ENCODE measurements at regions not wholly inside any gene's neighbourhood (a gene's known extent, or its start where the extent isn't known, plus 50 kb on each side); places are given as distances from the start of the nearest gene placed in this dataset.
"Not testable (repeated sequence)": the region's sequence is repeated elsewhere in the genome, so short reads cannot be mapped to it uniquely, and the experiment has no call there.

- ATAC-seq (no peak), DNase-seq (no peak)
- WGBS, 4 donors, result 33 to 61% (median 42%) methylated on average over 4 of the region's 4 CpGs
- Histone ChIP-seq H3K4me3 (no peak overlapping the region), H3K27me3 (no peaks in the 10 kb centered on the region), H3K9me3 (no peaks in the 10 kb centered on the region), H3K27ac (no peak overlapping the region), H3K36me3 (no peaks in the 10 kb centered on the region), H3K4me1 (no peaks in the 10 kb centered on the region)
- TF ChIP-seq CTCF (IDR thresholded peaks at IDR 0.05) (no peak), POLR2A (IDR thresholded peaks at IDR 0.05) (no peak)
- intact Hi-C loops (cut with DNase I), result no loop called here
These were observed 1350.1 kb upstream of the ACO1 start for GRCh38 chr9:31034311-31034710.

GRCh38 chr9:31040564-31040963 lies 1343.9 kb upstream of the ACO1 start:
- Histone ChIP-seq H3K9me3 (no peaks in the 10 kb centered on the region), H3K27me3 (no peaks in the 10 kb centered on the region), H3K4me3 (no peak overlapping the region), H3K36me3 (no peaks in the 10 kb centered on the region), H3K4me1 (no peaks in the 10 kb centered on the region), H3K27ac (no peak overlapping the region)
- TF ChIP-seq POLR2A (IDR thresholded peaks at IDR 0.05), result no peak
- no peak for TF ChIP-seq CTCF (IDR thresholded peaks at IDR 0.05)
- no peak for ATAC-seq
- intact Hi-C loops (cut with DNase I), result no loop called here
- 79 to 94% (median 91%) methylated on average over 4 of the region's 4 CpGs for WGBS, 4 donors
- DNase-seq, result no peak

GRCh38 chr9:31045810-31046209 lies 1338.6 kb upstream of the ACO1 start:
- WGBS, 4 donors, result 86 to 95% (median 91%) methylated on average over 1 of the region's 1 CpG
- DNase-seq, result no peak
- Histone ChIP-seq H3K27ac (no peak overlapping the region), H3K9me3 (peaks cover 0 to 2% (median 0%) of the 10 kb centered on the region in 12 donors), H3K36me3 (no peaks in the 10 kb centered on the region), H3K27me3 (no peaks in the 10 kb centered on the region), H3K4me1 (no peaks in the 10 kb centered on the region), H3K4me3 (no peak overlapping the region)
- ATAC-seq, result no peak
- no peak for TF ChIP-seq CTCF (IDR thresholded peaks at IDR 0.05)
- intact Hi-C loops (cut with DNase I), result no loop called here

GRCh38 chr9:31061592-31061991 lies 1322.9 kb upstream of the ACO1 start:
- ATAC-seq, result not testable (repeated sequence)

GRCh38 chr9:31065691-31066090 lies 1318.8 kb upstream of the ACO1 start:
- ATAC-seq (no peak), DNase-seq (no peak)
- 57 to 63% (median 60%) methylated on average over 3 of the region's 3 CpGs for WGBS, 4 donors
- peaks cover 0 to 2% (median 0%) of the 10 kb centered on the region in 12 donors for H3K9me3 ChIP-seq
- no peak overlapping the region for H3K4me3 ChIP-seq
- no peak overlapping the region for H3K27ac ChIP-seq
- intact Hi-C loops (cut with DNase I), result no loop called here
- H3K36me3 ChIP-seq, result no peaks in the 10 kb centered on the region
- H3K27me3 ChIP-seq, result no peaks in the 10 kb centered on the region
- no peak for TF ChIP-seq CTCF (IDR thresholded peaks at IDR 0.05)
- TF ChIP-seq POLR2A (IDR thresholded peaks at IDR 0.05), result no peak
- H3K4me1 ChIP-seq, result no peaks in the 10 kb centered on the region

More at GRCh38 chr9:31061592-31061991, 1322.9 kb upstream of the ACO1 start:
- intact Hi-C loops (cut with DNase I); DNase-seq; H3K27me3 ChIP-seq; H3K36me3 ChIP-seq; H3K9me3 ChIP-seq; H3K4me1 ChIP-seq; H3K27ac ChIP-seq; H3K4me3 ChIP-seq: not testable (repeated sequence)
- 75 to 84% (median 80%) methylated on average over 15 of the region's 15 CpGs for WGBS, 4 donors
